Peyer's patch (tissue), 4 donors: ENCODE measurements at regions not wholly inside any gene's neighbourhood (a gene's known extent, or its start where the extent isn't known, plus 50 kb on each side); places are given as distances from the start of the nearest gene placed in this dataset.

Source experiments
- DNase-seq, 3 donors: peaks; one replicate each; pipeline ENCODE4 v3.0.0-alpha.2; 2017 to 2019
- H3K27ac ChIP-seq, 4 donors: fragments of 200-600 bp; sonication (generic); one replicate each; pipeline ENCODE4 v1.5.1; 2016 to 2019
- H3K27me3 ChIP-seq, 2 donors: fragments of 200-600 bp; sonication (generic); one replicate each; pipeline ENCODE4 v1.5.1; 2019
- H3K36me3 ChIP-seq, 3 donors: fragments of 200-600 bp; sonication (generic); one replicate each; pipeline ENCODE4 v1.5.1; 2016 to 2019
- H3K4me1 ChIP-seq, 4 donors: fragments of 200-600 bp; sonication (generic); one replicate each; pipeline ENCODE4 v1.5.1; 2016 to 2019
- H3K4me3 ChIP-seq, 4 donors: fragments of 200-600 bp; sonication (generic); 1 replicate in 3 of 4; 2 replicates in 1 of 4; pipeline ENCODE4 v1.5.1; 2016 to 2019; ENCODE audit warnings: mild to moderate bottlenecking in 1 of 4
- H3K9me3 ChIP-seq, 4 donors: fragments of 200-600 bp; sonication (generic); one replicate each; pipeline ENCODE4 v1.5.1; 2016 to 2019; ENCODE audit warnings: mild to moderate bottlenecking in 1 of 4
- POLR2A ChIP-seq, 2 donors: fragments of 450-650 bp; IDR thresholded peaks; one replicate each; pipeline ENCODE4 v1.5.1; 2017; ENCODE audit warnings: antibody characterized with exemption in 2 of 2, mild to moderate bottlenecking in 2 of 2, moderate library complexity in 2 of 2
- TF ChIP-seq, protein P1 (sequence below), 6 experiments: fragments of 450-650 bp in 4 of 6; fragments of 200-600 bp in 2 of 6; sonication (generic) in 1 of 6; IDR thresholded peaks; one replicate each; pipeline ENCODE4 v1.5.1; 2017 to 2019; ENCODE audit warnings: antibody characterized with exemption in 6 of 6, mild to moderate bottlenecking in 3 of 6, moderate library complexity in 1 of 6

DNA sequence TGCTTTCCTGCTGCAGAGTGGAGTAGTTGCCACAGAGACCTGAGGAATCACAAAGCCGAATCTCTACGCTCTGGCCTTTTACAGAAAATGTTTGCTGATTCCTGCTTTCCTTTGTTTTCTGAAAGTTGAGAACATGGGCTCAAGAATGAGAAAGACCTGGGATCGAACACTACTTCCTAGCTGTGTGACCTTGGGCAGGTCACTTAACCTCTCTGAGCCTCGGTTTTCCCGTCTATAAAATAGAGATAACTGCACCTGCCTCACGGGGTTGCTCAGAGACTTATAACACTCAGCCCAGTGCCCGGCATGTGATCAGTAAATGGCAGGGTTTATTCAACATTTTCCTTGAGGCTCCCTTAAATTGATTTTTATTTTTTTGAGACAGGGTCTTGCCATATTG, 70.9 kb upstream of the ALX4 start:
- no peaks in the 10 kb centered on the region for H3K36me3 ChIP-seq
- no peaks in the 10 kb centered on the region for H3K27me3 ChIP-seq
- DNase-seq = no peak
- H3K4me1 ChIP-seq = no peaks in the 10 kb centered on the region
- H3K27ac ChIP-seq = no peak overlapping the region
- H3K9me3 ChIP-seq = peaks cover 0 to 6% (median 0%) of the 10 kb centered on the region in 4 donors
- TF ChIP-seq, protein P1, sequence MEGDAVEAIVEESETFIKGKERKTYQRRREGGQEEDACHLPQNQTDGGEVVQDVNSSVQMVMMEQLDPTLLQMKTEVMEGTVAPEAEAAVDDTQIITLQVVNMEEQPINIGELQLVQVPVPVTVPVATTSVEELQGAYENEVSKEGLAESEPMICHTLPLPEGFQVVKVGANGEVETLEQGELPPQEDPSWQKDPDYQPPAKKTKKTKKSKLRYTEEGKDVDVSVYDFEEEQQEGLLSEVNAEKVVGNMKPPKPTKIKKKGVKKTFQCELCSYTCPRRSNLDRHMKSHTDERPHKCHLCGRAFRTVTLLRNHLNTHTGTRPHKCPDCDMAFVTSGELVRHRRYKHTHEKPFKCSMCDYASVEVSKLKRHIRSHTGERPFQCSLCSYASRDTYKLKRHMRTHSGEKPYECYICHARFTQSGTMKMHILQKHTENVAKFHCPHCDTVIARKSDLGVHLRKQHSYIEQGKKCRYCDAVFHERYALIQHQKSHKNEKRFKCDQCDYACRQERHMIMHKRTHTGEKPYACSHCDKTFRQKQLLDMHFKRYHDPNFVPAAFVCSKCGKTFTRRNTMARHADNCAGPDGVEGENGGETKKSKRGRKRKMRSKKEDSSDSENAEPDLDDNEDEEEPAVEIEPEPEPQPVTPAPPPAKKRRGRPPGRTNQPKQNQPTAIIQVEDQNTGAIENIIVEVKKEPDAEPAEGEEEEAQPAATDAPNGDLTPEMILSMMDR (IDR thresholded peaks at IDR 0.05) = no peak
- TF ChIP-seq POLR2A (IDR thresholded peaks at IDR 0.05) = no peak
- H3K4me3 ChIP-seq = no peak overlapping the region

DNA sequence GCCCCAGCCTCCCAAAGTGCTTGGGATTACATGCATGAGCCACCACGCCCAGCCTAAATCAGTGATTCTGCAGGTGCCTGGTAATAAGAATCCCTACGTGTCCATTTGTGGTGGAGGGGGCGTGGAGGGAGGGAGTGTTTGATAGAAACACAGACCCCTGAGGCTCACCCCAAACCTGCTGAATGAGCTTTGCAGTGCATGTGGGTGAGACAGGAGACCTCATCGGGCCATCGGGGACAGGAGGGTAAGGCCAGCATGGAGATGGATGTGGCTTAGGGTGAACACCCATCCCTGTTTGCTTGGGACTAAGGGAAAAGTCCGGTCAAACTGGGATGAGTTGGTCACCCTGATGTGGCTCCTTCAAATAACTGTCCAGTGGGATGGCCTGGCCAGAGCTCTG, 71.3 kb upstream of the ALX4 start:
- no peaks in the 10 kb centered on the region for H3K36me3 ChIP-seq
- DNase-seq = no peak
- H3K9me3 ChIP-seq = peaks cover 0 to 6% (median 0%) of the 10 kb centered on the region in 4 donors
- H3K4me3 ChIP-seq = no peak overlapping the region
- H3K27me3 ChIP-seq = no peaks in the 10 kb centered on the region
- H3K4me1 ChIP-seq = no peaks in the 10 kb centered on the region
- H3K27ac ChIP-seq = no peak overlapping the region
- TF ChIP-seq, protein P1 (IDR thresholded peaks at IDR 0.05) = no peak
- no peak for TF ChIP-seq POLR2A (IDR thresholded peaks at IDR 0.05)

DNA sequence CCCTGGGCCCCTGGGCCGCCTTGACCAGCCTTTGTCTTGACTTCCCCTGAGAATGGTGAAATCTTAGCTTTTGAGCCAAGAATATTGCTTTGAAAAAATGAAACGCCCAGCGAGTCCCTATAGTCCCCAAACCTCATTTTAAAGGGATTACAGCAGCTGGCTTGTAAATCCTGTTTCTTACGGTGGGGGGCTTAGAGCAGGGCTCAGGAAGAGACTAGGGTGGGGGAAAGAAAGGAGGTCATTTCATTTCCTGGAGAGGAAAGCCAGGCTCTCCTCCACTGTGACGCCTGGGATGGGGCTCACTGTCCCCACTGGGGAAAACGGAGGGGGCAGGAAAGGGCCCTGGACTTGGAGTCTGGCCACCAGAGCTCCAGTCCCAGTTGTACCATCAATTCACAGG, 72.2 kb upstream of the ALX4 start:
- Histone ChIP-seq H3K4me1 (no peaks in the 10 kb centered on the region), H3K27ac (no peak overlapping the region), H3K9me3 (peaks cover 0 to 6% (median 0%) of the 10 kb centered on the region in 4 donors), H3K36me3 (no peaks in the 10 kb centered on the region), H3K4me3 (no peak overlapping the region), H3K27me3 (no peaks in the 10 kb centered on the region)
- no peak for DNase-seq
- TF ChIP-seq, protein P1 (IDR thresholded peaks at IDR 0.05) = no peak
- TF ChIP-seq POLR2A (IDR thresholded peaks at IDR 0.05) = no peak

DNA sequence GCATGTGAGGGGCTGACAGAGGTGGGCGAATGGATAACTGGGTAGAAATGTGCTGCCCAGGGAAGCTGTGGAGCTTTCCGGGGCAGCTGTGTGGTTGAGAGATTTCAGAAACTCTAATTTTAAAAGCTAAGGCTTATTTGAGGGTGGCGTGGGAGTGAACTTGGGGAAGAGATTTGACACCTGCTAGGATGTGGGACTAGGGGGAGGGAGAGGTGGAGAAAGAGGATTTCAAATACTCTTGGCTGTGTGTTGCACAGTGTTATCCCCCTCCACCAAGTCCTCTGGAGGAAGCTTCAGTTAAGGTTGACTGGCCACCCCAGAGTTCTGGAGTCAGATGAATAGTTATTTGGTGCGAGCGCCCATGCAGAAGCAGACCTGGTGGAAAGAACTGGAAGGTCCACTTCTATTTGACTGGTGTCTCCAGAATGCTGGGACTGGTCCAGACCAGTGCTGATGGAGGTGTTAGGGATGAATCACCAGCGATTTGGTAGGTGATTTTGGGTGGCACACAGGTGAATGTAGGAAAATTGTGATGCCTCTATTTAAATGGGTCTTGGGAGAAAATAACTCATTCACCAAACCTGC, 72.8 kb upstream of the ALX4 start:
- no peak for TF ChIP-seq POLR2A (IDR thresholded peaks at IDR 0.05)
- TF ChIP-seq, protein P1 (IDR thresholded peaks at IDR 0.05) = no peak
- no peaks in the 10 kb centered on the region for H3K27me3 ChIP-seq

DNA sequence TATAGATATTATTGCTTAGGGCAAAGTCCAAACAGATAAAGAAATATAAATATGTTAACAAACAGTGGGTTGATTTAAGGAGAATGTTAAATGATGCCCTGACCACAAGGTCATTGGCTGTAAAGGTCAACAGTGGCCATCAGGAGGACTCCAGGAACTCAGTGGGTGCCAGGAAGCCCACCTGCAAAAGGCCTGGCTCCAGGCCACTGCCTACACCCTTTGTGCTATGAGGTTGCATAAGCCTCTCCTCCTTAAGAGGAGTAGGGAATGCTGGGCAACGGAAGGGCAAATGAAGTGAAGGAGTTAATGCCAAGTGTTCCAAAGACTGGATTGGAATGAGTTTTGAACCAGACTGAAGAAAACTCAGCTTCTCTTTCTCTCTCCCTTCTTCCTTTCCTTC, 73.3 kb upstream of the ALX4 start:
- DNase-seq = no peak
- TF ChIP-seq, protein P1 (IDR thresholded peaks at IDR 0.05) = no peak
- TF ChIP-seq POLR2A (IDR thresholded peaks at IDR 0.05) = no peak
- H3K4me1 ChIP-seq = no peaks in the 10 kb centered on the region
- no peak overlapping the region for H3K4me3 ChIP-seq
- H3K27ac ChIP-seq = no peak overlapping the region
- no peaks in the 10 kb centered on the region for H3K36me3 ChIP-seq
- H3K27me3 ChIP-seq = no peaks in the 10 kb centered on the region
- H3K9me3 ChIP-seq = no peaks in the 10 kb centered on the region

More for the DNA sequence above, 72.8 kb upstream of the ALX4 start:
- H3K36me3 ChIP-seq = no peaks in the 10 kb centered on the region
- no peak overlapping the region for H3K4me3 ChIP-seq
- H3K4me1 ChIP-seq = no peaks in the 10 kb centered on the region
- H3K9me3 ChIP-seq = peaks cover 0 to 2% (median 0%) of the 10 kb centered on the region in 4 donors
- H3K27ac ChIP-seq = no peak overlapping the region
- DNase-seq = no peak

DNA sequence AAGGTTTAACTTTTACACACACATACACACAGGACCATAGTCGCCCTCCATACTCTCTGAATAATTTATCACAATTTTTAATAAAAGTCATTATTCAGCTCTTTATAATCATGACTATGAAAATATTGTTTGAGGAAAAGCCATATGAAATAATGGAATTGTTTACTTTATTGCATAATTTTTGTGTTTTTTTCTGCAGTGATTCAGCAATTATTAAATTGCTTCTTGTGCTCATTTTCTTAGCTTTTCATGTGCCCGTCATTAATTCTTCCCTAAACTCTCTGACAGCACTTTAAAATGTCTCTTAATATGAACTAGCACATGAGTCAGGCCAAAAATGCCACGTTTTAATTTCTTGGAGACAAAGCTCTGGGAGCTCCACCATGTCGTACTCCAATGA, 77.5 kb upstream of the ALX4 start:
- DNase-seq = no peak
- H3K27ac ChIP-seq = no peak overlapping the region

More for the DNA sequence above, 77.5 kb upstream of the ALX4 start:
- H3K4me3 ChIP-seq = no peak overlapping the region
- TF ChIP-seq, protein P1 (IDR thresholded peaks at IDR 0.05) = no peak
- H3K27me3 ChIP-seq = no peaks in the 10 kb centered on the region
- peaks cover 0 to 9% (median 0%) of the 10 kb centered on the region in 4 donors for H3K9me3 ChIP-seq
- H3K36me3 ChIP-seq = no peaks in the 10 kb centered on the region
- no peaks in the 10 kb centered on the region for H3K4me1 ChIP-seq
